ENCODE measurements at regions not wholly inside any gene's neighbourhood (a gene's known extent, or its start where the extent isn't known, plus 50 kb on each side); places are given as distances from the start of the nearest gene placed in this dataset.

DNA sequence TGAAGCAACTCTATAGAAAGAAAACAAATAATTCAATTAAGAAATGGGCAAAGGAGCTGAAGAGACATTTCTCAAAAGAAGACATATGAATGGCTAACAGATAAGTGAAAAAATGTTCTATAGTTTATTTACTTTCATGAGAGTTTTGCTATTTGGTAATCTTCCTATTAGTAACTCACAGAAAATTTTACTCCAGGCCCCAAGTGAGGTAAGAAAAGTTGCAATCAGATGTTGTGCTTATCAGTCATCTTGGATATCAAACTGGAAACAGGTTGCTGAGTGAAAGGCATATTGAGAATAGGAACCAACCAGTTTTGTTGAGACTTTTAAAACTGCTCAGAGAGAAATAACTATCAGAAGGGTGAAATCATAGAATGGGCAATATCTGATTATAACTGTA is 1179.0 kb upstream of the ACVR2A start:
- no peak for TF ChIP-seq POLR2AphosphoS5 (IDR thresholded peaks at IDR 0.05; ENCODE audit: low read depth, low read length)
- TF ChIP-seq, protein P1, sequence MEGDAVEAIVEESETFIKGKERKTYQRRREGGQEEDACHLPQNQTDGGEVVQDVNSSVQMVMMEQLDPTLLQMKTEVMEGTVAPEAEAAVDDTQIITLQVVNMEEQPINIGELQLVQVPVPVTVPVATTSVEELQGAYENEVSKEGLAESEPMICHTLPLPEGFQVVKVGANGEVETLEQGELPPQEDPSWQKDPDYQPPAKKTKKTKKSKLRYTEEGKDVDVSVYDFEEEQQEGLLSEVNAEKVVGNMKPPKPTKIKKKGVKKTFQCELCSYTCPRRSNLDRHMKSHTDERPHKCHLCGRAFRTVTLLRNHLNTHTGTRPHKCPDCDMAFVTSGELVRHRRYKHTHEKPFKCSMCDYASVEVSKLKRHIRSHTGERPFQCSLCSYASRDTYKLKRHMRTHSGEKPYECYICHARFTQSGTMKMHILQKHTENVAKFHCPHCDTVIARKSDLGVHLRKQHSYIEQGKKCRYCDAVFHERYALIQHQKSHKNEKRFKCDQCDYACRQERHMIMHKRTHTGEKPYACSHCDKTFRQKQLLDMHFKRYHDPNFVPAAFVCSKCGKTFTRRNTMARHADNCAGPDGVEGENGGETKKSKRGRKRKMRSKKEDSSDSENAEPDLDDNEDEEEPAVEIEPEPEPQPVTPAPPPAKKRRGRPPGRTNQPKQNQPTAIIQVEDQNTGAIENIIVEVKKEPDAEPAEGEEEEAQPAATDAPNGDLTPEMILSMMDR (IDR thresholded peaks at IDR 0.05), result no peak
- TF ChIP-seq TCF7L2 (IDR thresholded peaks at IDR 0.05; ENCODE audit: low read depth, low read length), result no peak
- TF ChIP-seq SIN3A (IDR thresholded peaks at IDR 0.05; ENCODE audit: borderline replicate concordance, insufficient read depth, low read depth, low read length), result no peak
- TF ChIP-seq, protein P2, sequence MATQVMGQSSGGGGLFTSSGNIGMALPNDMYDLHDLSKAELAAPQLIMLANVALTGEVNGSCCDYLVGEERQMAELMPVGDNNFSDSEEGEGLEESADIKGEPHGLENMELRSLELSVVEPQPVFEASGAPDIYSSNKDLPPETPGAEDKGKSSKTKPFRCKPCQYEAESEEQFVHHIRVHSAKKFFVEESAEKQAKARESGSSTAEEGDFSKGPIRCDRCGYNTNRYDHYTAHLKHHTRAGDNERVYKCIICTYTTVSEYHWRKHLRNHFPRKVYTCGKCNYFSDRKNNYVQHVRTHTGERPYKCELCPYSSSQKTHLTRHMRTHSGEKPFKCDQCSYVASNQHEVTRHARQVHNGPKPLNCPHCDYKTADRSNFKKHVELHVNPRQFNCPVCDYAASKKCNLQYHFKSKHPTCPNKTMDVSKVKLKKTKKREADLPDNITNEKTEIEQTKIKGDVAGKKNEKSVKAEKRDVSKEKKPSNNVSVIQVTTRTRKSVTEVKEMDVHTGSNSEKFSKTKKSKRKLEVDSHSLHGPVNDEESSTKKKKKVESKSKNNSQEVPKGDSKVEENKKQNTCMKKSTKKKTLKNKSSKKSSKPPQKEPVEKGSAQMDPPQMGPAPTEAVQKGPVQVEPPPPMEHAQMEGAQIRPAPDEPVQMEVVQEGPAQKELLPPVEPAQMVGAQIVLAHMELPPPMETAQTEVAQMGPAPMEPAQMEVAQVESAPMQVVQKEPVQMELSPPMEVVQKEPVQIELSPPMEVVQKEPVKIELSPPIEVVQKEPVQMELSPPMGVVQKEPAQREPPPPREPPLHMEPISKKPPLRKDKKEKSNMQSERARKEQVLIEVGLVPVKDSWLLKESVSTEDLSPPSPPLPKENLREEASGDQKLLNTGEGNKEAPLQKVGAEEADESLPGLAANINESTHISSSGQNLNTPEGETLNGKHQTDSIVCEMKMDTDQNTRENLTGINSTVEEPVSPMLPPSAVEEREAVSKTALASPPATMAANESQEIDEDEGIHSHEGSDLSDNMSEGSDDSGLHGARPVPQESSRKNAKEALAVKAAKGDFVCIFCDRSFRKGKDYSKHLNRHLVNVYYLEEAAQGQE (IDR thresholded peaks at IDR 0.05; ENCODE audit: insufficient read depth in 1 of 2, low read depth in 2 of 2, low read length in 1 of 2), result no peak
